ENCODE measurements at regions not wholly inside any gene's neighbourhood (a gene's known extent, or its start where the extent isn't known, plus 50 kb on each side); places are given as distances from the start of the nearest gene placed in this dataset.

DNA sequence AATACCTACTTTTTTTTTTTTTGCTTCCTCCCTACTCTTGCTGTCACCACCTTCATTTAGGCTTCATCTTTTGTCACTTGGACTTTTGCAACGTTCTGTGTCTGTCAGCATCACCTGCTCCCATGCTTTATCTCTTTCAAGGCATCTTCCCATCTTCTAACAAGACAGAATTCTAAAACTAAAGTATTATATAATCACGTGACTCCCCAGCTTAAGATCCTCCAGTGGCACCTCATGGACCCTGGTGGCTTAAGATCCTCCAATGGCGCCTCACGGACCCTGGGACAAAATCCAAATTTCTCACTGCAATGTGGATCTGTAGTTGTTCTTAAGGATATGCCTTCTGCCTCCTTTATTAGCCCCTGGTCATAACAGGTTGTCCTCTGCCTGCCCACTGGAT is 248.2 kb upstream of the SORL1-AS1 start:
- Histone ChIP-seq H4K20me1 (ENCODE audit: control insufficient read depth, insufficient read depth, insufficient read length) (no peaks in the 10 kb centered on the region), H2BK120ac (ENCODE audit: low read depth, low read length, poor library complexity, severe bottlenecking) (no peak overlapping the region), H3K9ac (ENCODE audit: extremely low read depth, insufficient read length, low read length) (no peak overlapping the region), H2BK12ac (ENCODE audit: insufficient read length, low read depth, low read length) (no peak overlapping the region), H3K4me1 (ENCODE audit: insufficient read depth, low read length) (no peaks in the 10 kb centered on the region), H3K79me1 (ENCODE audit: insufficient read depth, low read depth, low read length, poor library complexity, severe bottlenecking) (no peaks in the 10 kb centered on the region), H2BK15ac (ENCODE audit: low read depth, low read length) (no peak overlapping the region), H3K23ac (ENCODE audit: insufficient read length, low read depth, low read length) (no peak overlapping the region), H3K27me3 (ENCODE audit: insufficient read depth, low read length) (no peaks in the 10 kb centered on the region), H3K56ac (ENCODE audit: insufficient read length, low read depth, low read length) (no peak overlapping the region), H4K8ac (replicated peaks; ENCODE audit: insufficient read length, low read depth, low read length) (no peak overlapping the region), H3K18ac (ENCODE audit: insufficient read length, low read depth, low read length) (no peak overlapping the region), H4K5ac (ENCODE audit: insufficient read length, low read depth, low read length) (no peak overlapping the region), H2BK20ac (ENCODE audit: low read depth, low read length, poor library complexity, severe bottlenecking) (no peak overlapping the region), H3K27ac (ENCODE audit: insufficient read length, low read depth, low read length) (no peak overlapping the region), H3K14ac (ENCODE audit: insufficient read depth, low read length) (no peak overlapping the region), H3K4me2 (ENCODE audit: insufficient read depth, insufficient read length, low read length) (no peak overlapping the region), H3K4ac (ENCODE audit: low read depth, low read length) (no peak overlapping the region), H2AK5ac (ENCODE audit: insufficient read length, low read length) (no peak overlapping the region), H3K9me3 (ENCODE audit: control insufficient read depth, low read depth, low read length) (no peaks in the 10 kb centered on the region), H2AFZ (ENCODE audit: low read length) (no peak overlapping the region), H3K79me2 (ENCODE audit: insufficient read depth, low read length) (no peaks in the 10 kb centered on the region), H3T11ph (ENCODE audit: low read length) (no peak overlapping the region), H4K91ac (ENCODE audit: insufficient read length, low read depth, low read length) (no peak overlapping the region), H2BK5ac (ENCODE audit: insufficient read length, low read length) (no peak overlapping the region), H3K23me2 (ENCODE audit: insufficient read length, low read depth, low read length, poor library complexity, severe bottlenecking) (no peaks in the 10 kb centered on the region)
- no peaks in the 10 kb centered on the region for H3K36me3 Mint-ChIP-seq (ENCODE audit: insufficient read depth in 1 of 3, low read depth in 3 of 3)
- TF ChIP-seq, protein P1, sequence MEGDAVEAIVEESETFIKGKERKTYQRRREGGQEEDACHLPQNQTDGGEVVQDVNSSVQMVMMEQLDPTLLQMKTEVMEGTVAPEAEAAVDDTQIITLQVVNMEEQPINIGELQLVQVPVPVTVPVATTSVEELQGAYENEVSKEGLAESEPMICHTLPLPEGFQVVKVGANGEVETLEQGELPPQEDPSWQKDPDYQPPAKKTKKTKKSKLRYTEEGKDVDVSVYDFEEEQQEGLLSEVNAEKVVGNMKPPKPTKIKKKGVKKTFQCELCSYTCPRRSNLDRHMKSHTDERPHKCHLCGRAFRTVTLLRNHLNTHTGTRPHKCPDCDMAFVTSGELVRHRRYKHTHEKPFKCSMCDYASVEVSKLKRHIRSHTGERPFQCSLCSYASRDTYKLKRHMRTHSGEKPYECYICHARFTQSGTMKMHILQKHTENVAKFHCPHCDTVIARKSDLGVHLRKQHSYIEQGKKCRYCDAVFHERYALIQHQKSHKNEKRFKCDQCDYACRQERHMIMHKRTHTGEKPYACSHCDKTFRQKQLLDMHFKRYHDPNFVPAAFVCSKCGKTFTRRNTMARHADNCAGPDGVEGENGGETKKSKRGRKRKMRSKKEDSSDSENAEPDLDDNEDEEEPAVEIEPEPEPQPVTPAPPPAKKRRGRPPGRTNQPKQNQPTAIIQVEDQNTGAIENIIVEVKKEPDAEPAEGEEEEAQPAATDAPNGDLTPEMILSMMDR (conservative IDR thresholded peaks at IDR 0.05) = no peak
- WGBS (ENCODE audit: extremely low coverage, insufficient read length, low lambda C conversion rate) = no CpG with 5 or more reads among the region's 4 CpGs
- no peaks in the 10 kb centered on the region for H3K9me3 Mint-ChIP-seq
- no peak for DNase-seq
- no peak overlapping the region for H3K27ac Mint-ChIP-seq
- peaks cover 5% of the 10 kb centered on the region; the same call in 1 of the 2 replicates for H3K27me3 Mint-ChIP-seq (ENCODE audit: low read depth)
- peaks cover 19 to 23% of the 10 kb centered on the region in 2 experiments for H3K4me1 Mint-ChIP-seq
- H3K4me3 Mint-ChIP-seq = no peak overlapping the region
